ENCODE measurements at regions not wholly inside any gene's neighbourhood (a gene's known extent, or its start where the extent isn't known, plus 50 kb on each side); places are given as distances from the start of the nearest gene placed in this dataset.

GRCh38 chr6:104575536-104575935 lies 284.2 kb downstream of the HACE1 start:
- DNase-seq (ENCODE audit: low read depth, low spot score): no peak

- no peak for DNase-seq (ENCODE audit: low read depth, low spot score)
These were observed 285.5 kb downstream of the HACE1 start for GRCh38 chr6:104574135-104574750.

- DNase-seq (ENCODE audit: low read depth, low spot score): no peak
These were observed 286.4 kb downstream of the HACE1 start for GRCh38 chr6:104573350-104573749.

- no peak for DNase-seq (ENCODE audit: low read depth, low spot score)
These were observed 286.8 kb downstream of the HACE1 start for GRCh38 chr6:104572901-104573300.

- DNase-seq (ENCODE audit: low read depth, low spot score): no peak
These were observed 293.3 kb downstream of the HACE1 start for GRCh38 chr6:104566411-104566810.

- DNase-seq (ENCODE audit: low read depth, low spot score): no peak
These were observed 296.4 kb downstream of the HACE1 start for GRCh38 chr6:104563306-104563705.

- DNase-seq (ENCODE audit: low read depth, low spot score): no peak
These were observed 300.1 kb downstream of the HACE1 start for GRCh38 chr6:104559435-104560202.

GRCh38 chr6:104558746-104559145 lies 301.0 kb downstream of the HACE1 start:
- DNase-seq (ENCODE audit: low read depth, low spot score): no peak

GRCh38 chr6:104548297-104548696 lies 311.4 kb downstream of the HACE1 start:
- no peak for DNase-seq (ENCODE audit: low read depth, low spot score)

- DNase-seq (ENCODE audit: low read depth, low spot score): no peak
These were observed 318.3 kb downstream of the HACE1 start for GRCh38 chr6:104541411-104541810.

GRCh38 chr6:104540743-104541142 lies 319.0 kb downstream of the HACE1 start:
- no peak for DNase-seq (ENCODE audit: low read depth, low spot score)

GRCh38 chr6:104539173-104539572 lies 320.5 kb downstream of the HACE1 start:
- no peak for DNase-seq (ENCODE audit: low read depth, low spot score)

GRCh38 chr6:104537872-104538271 lies 321.8 kb downstream of the HACE1 start:
- no peak for DNase-seq (ENCODE audit: low read depth, low spot score)

GRCh38 chr6:104537180-104537579 lies 322.5 kb downstream of the HACE1 start:
- DNase-seq (ENCODE audit: low read depth, low spot score): no peak

- DNase-seq (ENCODE audit: low read depth, low spot score): no peak
These were observed 327.3 kb downstream of the HACE1 start for GRCh38 chr6:104532462-104532861.

- no peak for DNase-seq (ENCODE audit: low read depth, low spot score)
These were observed 328.1 kb downstream of the HACE1 start for GRCh38 chr6:104531646-104532045.

- DNase-seq (ENCODE audit: low read depth, low spot score): no peak
These were observed 331.8 kb downstream of the HACE1 start for GRCh38 chr6:104527761-104528415.

- DNase-seq (ENCODE audit: low read depth, low spot score): no peak
These were observed 332.4 kb downstream of the HACE1 start for GRCh38 chr6:104527311-104527710.

GRCh38 chr6:104526376-104526775 lies 333.3 kb downstream of the HACE1 start:
- DNase-seq (ENCODE audit: low read depth, low spot score): no peak

GRCh38 chr6:104525677-104526322 lies 333.9 kb downstream of the HACE1 start:
- peak; percentile 48 for DNase-seq (ENCODE audit: low read depth, low spot score)

GRCh38 chr6:104522533-104522932 lies 337.2 kb downstream of the HACE1 start:
- DNase-seq (ENCODE audit: low read depth, low spot score): peak; percentile 30

- no peak for DNase-seq (ENCODE audit: low read depth, low spot score)
These were observed 338.5 kb downstream of the HACE1 start for GRCh38 chr6:104521176-104521575.

Measured in pulmonary artery endothelial cell (primary cell).